M059J (cell line): ENCODE measurements at regions not wholly inside any gene's neighbourhood (a gene's known extent, or its start where the extent isn't known, plus 50 kb on each side); places are given as distances from the start of the nearest gene placed in this dataset.

Experiments used
- DNase-seq: peaks from one replicate; pipeline ENCODE4 v3.0.0-alpha.2; 2012; ENCODE audit warnings: low read depth

- DNase-seq = no peak
These were observed 169.9 kb downstream of the BRINP2 start for GRCh38 chr1:177340601-177341067.

GRCh38 chr1:177338376-177338775 lies 167.6 kb downstream of the BRINP2 start:
- no peak for DNase-seq

GRCh38 chr1:177334903-177335302 lies 164.1 kb downstream of the BRINP2 start:
- no peak for DNase-seq

GRCh38 chr1:177333936-177334595 lies 163.3 kb downstream of the BRINP2 start:
- no peak for DNase-seq
